Renal pelvis (tissue), 1 donor: ENCODE measurements at regions not wholly inside any gene's neighbourhood (a gene's known extent, or its start where the extent isn't known, plus 50 kb on each side); places are given as distances from the start of the nearest gene placed in this dataset.

Source experiments
- DNase-seq: peaks from one replicate; pipeline ENCODE4 v3.0.0-alpha.2; 2013

GRCh38 chr21:16072737-16073136 is 343.0 kb downstream of the USP25 start:
- DNase-seq, result peak; percentile 60

GRCh38 chr21:16073586-16073985 is 343.8 kb downstream of the USP25 start:
- DNase-seq, result no peak

GRCh38 chr21:16074950-16075489 is 345.2 kb downstream of the USP25 start:
- no peak for DNase-seq

GRCh38 chr21:16075649-16076282 is 346.0 kb downstream of the USP25 start:
- DNase-seq, result no peak

GRCh38 chr21:16076465-16076864 is 346.7 kb downstream of the USP25 start:
- no peak for DNase-seq

- DNase-seq, result no peak
Observed at GRCh38 chr21:16078382-16078781, 348.6 kb downstream of the USP25 start.

- DNase-seq, result no peak
Observed at GRCh38 chr21:16079830-16080229, 350.0 kb downstream of the USP25 start.

- no peak for DNase-seq
Observed at GRCh38 chr21:16081304-16081703, 351.5 kb downstream of the USP25 start.

- peak; percentile 29 for DNase-seq
Observed at GRCh38 chr21:16082038-16082816, 352.4 kb downstream of the USP25 start.

GRCh38 chr21:16084776-16085364 is 355.1 kb downstream of the USP25 start:
- peak; percentile 31 for DNase-seq

GRCh38 chr21:16085421-16085820 is 355.6 kb downstream of the USP25 start:
- no peak for DNase-seq

GRCh38 chr21:16086121-16086520 is 356.3 kb downstream of the USP25 start:
- no peak for DNase-seq

GRCh38 chr21:16086936-16087335 is 357.2 kb downstream of the USP25 start:
- DNase-seq, result no peak

GRCh38 chr21:16087523-16087922 is 357.7 kb downstream of the USP25 start:
- no peak for DNase-seq

GRCh38 chr21:16088056-16088455 is 358.3 kb downstream of the USP25 start:
- no peak for DNase-seq

- DNase-seq, result no peak
Observed at GRCh38 chr21:16095005-16095404, 365.2 kb downstream of the USP25 start.

- DNase-seq, result no peak
Observed at GRCh38 chr21:16096988-16097387, 367.2 kb downstream of the USP25 start.

GRCh38 chr21:16102113-16102512 is 372.3 kb downstream of the USP25 start:
- DNase-seq, result no peak

GRCh38 chr21:16108561-16109075 is 378.8 kb downstream of the USP25 start:
- no peak for DNase-seq

GRCh38 chr21:16113052-16113715 is 383.4 kb downstream of the USP25 start:
- DNase-seq, result no peak

- DNase-seq, result no peak
Observed at GRCh38 chr21:16115461-16115860, 385.7 kb downstream of the USP25 start.

- DNase-seq, result no peak
Observed at GRCh38 chr21:16116069-16116468, 386.3 kb downstream of the USP25 start.
